H1 (cell line): ENCODE measurements at regions not wholly inside any gene's neighbourhood (a gene's known extent, or its start where the extent isn't known, plus 50 kb on each side); places are given as distances from the start of the nearest gene placed in this dataset.

Source experiments
- CTCF ChIA-PET: fragments of 300-600 bp; sonication (Branson Sonifier 250); formaldehyde crosslinking; loops from one replicate; lab custom pipeline; 2021; ENCODE audit not compliant: partially characterized antibody; lab: Charles Lee
- POLR2A ChIA-PET: fragments of 300-600 bp; sonication (Branson Sonifier 250); formaldehyde crosslinking; loops from one replicate; lab custom pipeline; 2021; ENCODE audit warnings: inconsistent platforms; ENCODE audit not compliant: partially characterized antibody; lab: Charles Lee
- DNase-seq, 2 experiments: peaks; one replicate each; pipeline versions ENCODE4 v3.0.0 to v3.0.0-alpha.2; 2010 to 2022; ENCODE audit warnings: low spot score in 2 of 2, low read depth in 1 of 2, mixed read lengths in 1 of 2
- FAIRE-seq: peaks from 2 replicates; lab custom pipeline; 2011; peaks lifted over from hg19 to GRCh38; lab: Jason Lieb, UNC
- H2AFZ ChIP-seq: 2 replicates; pipeline ENCODE4 v1.8.1; 2012; ENCODE audit warnings: low read length, inconsistent platforms
- H2AK5ac ChIP-seq: 2 replicates; pipeline ENCODE4 v1.6.1; 2013; ENCODE audit warnings: low read depth, low read length
- H2BK120ac ChIP-seq: replicated peaks from 2 replicates; pipeline ENCODE3; 2013; ENCODE audit warnings: low read depth, low read length, inconsistent platforms
- H2BK12ac ChIP-seq: 2 replicates; pipeline ENCODE4 v1.6.1; 2013; ENCODE audit warnings: low read depth, low read length
- H2BK15ac ChIP-seq: 2 replicates; pipeline ENCODE4 v1.6.1; 2013; ENCODE audit warnings: low read length
- H2BK20ac ChIP-seq: 2 replicates; pipeline ENCODE4 v1.6.1; 2013; ENCODE audit warnings: low read length
- H2BK5ac ChIP-seq: 2 replicates; pipeline ENCODE4 v1.6.1; 2013; ENCODE audit warnings: low read depth, low read length
- H3K14ac ChIP-seq: 2 replicates; pipeline ENCODE4 v1.6.1; 2013; ENCODE audit warnings: inconsistent platforms; ENCODE audit not compliant: insufficient read length
- H3K18ac ChIP-seq: 2 replicates; pipeline ENCODE4 v1.6.1; 2013; ENCODE audit warnings: low read length; ENCODE audit errors: extremely low read depth
- H3K23ac ChIP-seq: 2 replicates; pipeline ENCODE4 v1.6.1; 2013; ENCODE audit warnings: inconsistent platforms; ENCODE audit not compliant: insufficient read length
- H3K23me2 ChIP-seq: 2 replicates; pipeline ENCODE4 v1.6.1; 2013; ENCODE audit warnings: low read depth, low read length
- H3K27ac ChIP-seq: 2 replicates; pipeline ENCODE4 v1.6.1; 2011; ENCODE audit warnings: low read depth, low read length, inconsistent platforms
- H3K27me3 ChIP-seq, 4 experiments: replicated peaks in 1 of 4; 1 replicate in 1 of 4; 2 replicates in 3 of 4; pipeline versions ENCODE4 v1.6.1 to v1.8.1; 2011 to 2013; ENCODE audit warnings: low read length in 3 of 4, mild to moderate bottlenecking in 3 of 4, inconsistent platforms in 2 of 4, mixed read lengths in 2 of 4, moderate library complexity in 1 of 4; ENCODE audit not compliant: control insufficient read depth in 3 of 4, insufficient read depth in 3 of 4; ENCODE audit errors: extremely low read depth in 1 of 4
- H3K36me3 ChIP-seq, 4 experiments: 2 replicates each; pipeline versions ENCODE4 v1.6.1 to v1.8.1; 2011 to 2013; ENCODE audit warnings: mild to moderate bottlenecking in 4 of 4, low read length in 3 of 4, moderate library complexity in 2 of 4, control low read depth in 1 of 4, inconsistent platforms in 1 of 4; ENCODE audit not compliant: insufficient read depth in 4 of 4, control insufficient read depth in 2 of 4
- H3K4ac ChIP-seq: replicated peaks from 2 replicates; pipeline ENCODE3; 2013; ENCODE audit warnings: low read length, low read depth, mixed read lengths, inconsistent platforms; ENCODE audit not compliant: insufficient read length
- H3K4me1 ChIP-seq, 4 experiments: replicated peaks in 1 of 4; 1 replicate in 1 of 4; 2 replicates in 3 of 4; pipeline versions ENCODE4 v1.6.1 to v1.8.1; 2011 to 2013; ENCODE audit warnings: low read length in 3 of 4, inconsistent platforms in 2 of 4, mixed read lengths in 1 of 4; ENCODE audit not compliant: insufficient read depth in 4 of 4, control insufficient read depth in 3 of 4
- H3K4me2 ChIP-seq, 2 experiments: 2 replicates each; pipeline versions ENCODE4 v1.6.1 to v1.8.1; 2011 to 2013; ENCODE audit warnings: low read depth in 2 of 2, low read length in 2 of 2, control low read depth in 1 of 2, inconsistent platforms in 1 of 2, mild to moderate bottlenecking in 1 of 2; ENCODE audit not compliant: insufficient read depth in 1 of 2
- H3K4me3 ChIP-seq, 4 experiments: fragments of 200-600, 300-600 bp in 1 of 4; sonication (generic), shearing (Covaris generic), sonication (Bioruptor Twin) in 1 of 4; 2 replicates each; pipeline versions ENCODE4 v1.5.1 to v1.8.1; 2011 to 2016; ENCODE audit warnings: low read length in 4 of 4, low read depth in 3 of 4, control low read depth in 2 of 4, inconsistent platforms in 2 of 4, mild to moderate bottlenecking in 2 of 4, mixed read lengths in 1 of 4, moderate library complexity in 1 of 4; ENCODE audit not compliant: insufficient read depth in 2 of 4; ENCODE audit errors: extremely low read depth in 1 of 4
- H3K56ac ChIP-seq: replicated peaks from 2 replicates; pipeline ENCODE3; 2013; ENCODE audit warnings: low read depth, mild to moderate bottlenecking, mixed read lengths, low read length, inconsistent platforms; ENCODE audit not compliant: insufficient read length
- H3K79me1 ChIP-seq: 2 replicates; pipeline ENCODE4 v1.6.1; 2013; ENCODE audit warnings: low read depth, low read length, control low read depth
- H3K79me2 ChIP-seq, 2 experiments: 2 replicates each; pipeline versions ENCODE4 v1.6.1 to v1.8.1; 2012 to 2013; ENCODE audit warnings: low read length in 2 of 2, mild to moderate bottlenecking in 2 of 2, inconsistent platforms in 1 of 2; ENCODE audit not compliant: insufficient read depth in 2 of 2, control insufficient read depth in 1 of 2
- H3K9ac ChIP-seq, 4 experiments: replicated peaks in 1 of 4; 1 replicate in 1 of 4; 2 replicates in 3 of 4; pipeline versions ENCODE4 v1.6.1 to v1.8.1; 2011 to 2013; ENCODE audit warnings: low read depth in 3 of 4, low read length in 3 of 4, control low read depth in 2 of 4, mild to moderate bottlenecking in 2 of 4, moderate library complexity in 2 of 4, inconsistent platforms in 1 of 4; ENCODE audit errors: extremely low read depth in 1 of 4
- H3K9me3 ChIP-seq, 2 experiments: 2 replicates each; pipeline versions ENCODE4 v1.6.1 to v1.8.1; 2012 to 2013; ENCODE audit warnings: mild to moderate bottlenecking in 2 of 2, moderate library complexity in 2 of 2, control low read depth in 1 of 2, inconsistent platforms in 1 of 2, low read depth in 1 of 2, low read length in 1 of 2, mixed read lengths in 1 of 2; ENCODE audit not compliant: insufficient read depth in 2 of 2
- H4K20me1 ChIP-seq, 2 experiments: replicated peaks in 1 of 2; 2 replicates each; pipeline versions ENCODE3 to v1.8.1; 2011 to 2013; ENCODE audit warnings: inconsistent platforms in 2 of 2, low read length in 2 of 2, mild to moderate bottlenecking in 1 of 2; ENCODE audit not compliant: insufficient read depth in 2 of 2, control insufficient read depth in 1 of 2
- H4K5ac ChIP-seq: 2 replicates; pipeline ENCODE4 v1.6.1; 2013; ENCODE audit warnings: low read length, low read depth, mixed read lengths, inconsistent platforms; ENCODE audit not compliant: insufficient read length
- H4K8ac ChIP-seq: 2 replicates; pipeline ENCODE4 v1.8.0; 2013; ENCODE audit warnings: mild to moderate bottlenecking, moderate library complexity, low read length, inconsistent platforms; ENCODE audit not compliant: insufficient read depth; ENCODE audit errors: extremely low read depth
- H4K91ac ChIP-seq: replicated peaks from 2 replicates; pipeline ENCODE3; 2013; ENCODE audit warnings: low read length, mixed read lengths, inconsistent platforms; ENCODE audit not compliant: insufficient read length
- CBX8 ChIP-seq: fragments of 300-800, 300-1000 bp; sonication (generic); IDR thresholded peaks from 2 replicates; pipeline ENCODE4 v1.7.1; 2016; ENCODE audit warnings: low read depth, low read length, borderline replicate concordance
- JUND ChIP-seq: IDR thresholded peaks from 2 replicates; pipeline ENCODE4 v1.6.1; 2011; ENCODE audit warnings: mild to moderate bottlenecking, improper control_type of control experiment, low read length
- POLR2A ChIP-seq, 2 experiments: IDR thresholded peaks; 1 replicate in 1 of 2; 2 replicates in 1 of 2; pipeline ENCODE4 v1.6.1; 2011; ENCODE audit warnings: low read depth in 2 of 2, low read length in 2 of 2, mild to moderate bottlenecking in 2 of 2; ENCODE audit errors: control extremely low read depth in 1 of 2
- RFX5 ChIP-seq: IDR thresholded peaks from 2 replicates; pipeline ENCODE4 v1.6.1; 2011; ENCODE audit warnings: low read depth, low read length, improper control_type of control experiment, borderline replicate concordance
- SP2 ChIP-seq: IDR thresholded peaks from 2 replicates; pipeline ENCODE4 v1.6.1; 2012; ENCODE audit warnings: mild to moderate bottlenecking, low read length, inconsistent platforms
- SRF ChIP-seq: IDR thresholded peaks from 2 replicates; pipeline ENCODE4 v1.6.1; 2011; ENCODE audit warnings: mild to moderate bottlenecking, low read depth, low read length, moderate library complexity
- WGBS, 2 experiments: shearing (Covaris generic) in 1 of 2; methylation state at CpG; one replicate each; pipeline versions ENCODE4 v1.1.6 to v1.1.7; 2013 to 2015; ENCODE audit warnings: low lambda C conversion rate in 2 of 2, mixed read lengths in 2 of 2, inconsistent platforms in 1 of 2, low coverage in 1 of 2, missing lambda C conversion rate in 1 of 2; ENCODE audit not compliant: insufficient replicate concordance in 2 of 2, insufficient coverage in 1 of 2, insufficient read length in 1 of 2; ENCODE audit errors: extremely low coverage in 1 of 2, missing lambda C conversion rate in 1 of 2; 5-methylcytosine and 5-hydroxymethylcytosine counted together
- TF ChIP-seq, protein P1 (sequence below): IDR thresholded peaks from 2 replicates; pipeline ENCODE4 v1.6.1; 2011; ENCODE audit warnings: low read depth, mild to moderate bottlenecking, low read length; ENCODE audit not compliant: insufficient read depth

DNA sequence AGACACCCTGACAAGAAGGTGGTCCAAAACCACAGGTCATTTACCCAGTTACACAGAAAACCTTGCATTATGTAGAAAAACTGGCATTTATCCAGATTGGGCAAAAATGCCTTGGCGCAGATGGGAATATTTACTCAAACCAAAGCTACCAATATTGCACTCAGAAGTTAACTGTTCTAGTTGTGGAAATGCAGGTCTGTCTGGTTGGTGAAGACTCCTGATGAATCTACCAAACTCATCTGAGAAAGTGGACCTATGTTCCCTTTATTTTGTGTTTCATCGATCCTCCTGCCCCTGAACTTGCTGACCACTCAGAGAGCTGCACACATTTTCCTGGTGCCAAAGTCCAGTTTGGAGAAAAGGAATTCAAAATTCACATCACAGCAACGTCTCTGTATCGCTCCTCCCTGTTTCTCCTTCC is 85.2 kb upstream of the ALDH1A1 start:
- TF ChIP-seq RFX5, result no peak
- no peak for TF ChIP-seq SP2
- no peak for TF ChIP-seq JUND
- no peak for TF ChIP-seq SRF
- no peak for TF ChIP-seq POLR2A (IDR thresholded peaks at IDR 0.05; ENCODE audit: control extremely low read depth in 1 of 2, low read depth in 2 of 2, low read length in 2 of 2)
- no peak for TF ChIP-seq CBX8
- TF ChIP-seq, protein P1, sequence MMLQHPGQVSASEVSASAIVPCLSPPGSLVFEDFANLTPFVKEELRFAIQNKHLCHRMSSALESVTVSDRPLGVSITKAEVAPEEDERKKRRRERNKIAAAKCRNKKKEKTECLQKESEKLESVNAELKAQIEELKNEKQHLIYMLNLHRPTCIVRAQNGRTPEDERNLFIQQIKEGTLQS, result no peak
- H2AK5ac ChIP-seq, result no peak overlapping the region
- no peak overlapping the region for H4K8ac ChIP-seq
- no peak overlapping the region; a peak in 1 of 8 replicates for H3K4me3 ChIP-seq
- no peak overlapping the region for H2BK20ac ChIP-seq
- H3K23me2 ChIP-seq, result no peaks in the 10 kb centered on the region
- H2BK12ac ChIP-seq, result no peak overlapping the region
- no peaks in the 10 kb centered on the region for H3K79me2 ChIP-seq
- H4K20me1 ChIP-seq, result no peaks in the 10 kb centered on the region
- H2AFZ ChIP-seq, result peak overlapping the region; percentile 86
- POLR2A ChIA-PET, result interaction anchor here (1.5 kb wide), 1 partner anchor 12 kb away, joined by 5 read pairs; no protein-coding TSS in a partner anchor
- H3K4me1 ChIP-seq, result peaks cover 0 to 2% (median 1%) of the 10 kb centered on the region in 4 experiments; a peak in 1 of 7 replicates
- H4K5ac ChIP-seq, result no peak overlapping the region
- H3K4ac ChIP-seq, result no peak overlapping the region
- no peak overlapping the region for H3K18ac ChIP-seq
- H2BK5ac ChIP-seq, result no peak overlapping the region
- H3K56ac ChIP-seq, result no peak overlapping the region
- H3K27ac ChIP-seq, result no peak overlapping the region
- H3K79me1 ChIP-seq, result no peaks in the 10 kb centered on the region
- no peaks in the 10 kb centered on the region for H3K27me3 ChIP-seq
- 81% methylated on average over 4 of the region's 4 CpGs; no CpG with 5 or more reads in 1 of the 2 experiments for WGBS, 2 experiments
- no peak overlapping the region for H4K91ac ChIP-seq
- no peak overlapping the region for H3K9ac ChIP-seq
- H3K36me3 ChIP-seq, result no peaks in the 10 kb centered on the region
- no peak overlapping the region for H3K14ac ChIP-seq
- CTCF ChIA-PET, result interaction anchor here (0.8 to 3.7 kb wide), 6 partner anchors 12 to 44 kb away, joined by 3 to 17 read pairs (median 3); no protein-coding TSS in a partner anchor
- H2BK120ac ChIP-seq, result no peak overlapping the region
- no peak overlapping the region for H3K4me2 ChIP-seq
- no peak for DNase-seq
- FAIRE-seq, result no peak
- H3K23ac ChIP-seq, result no peak overlapping the region
- no peak overlapping the region for H2BK15ac ChIP-seq
- H3K9me3 ChIP-seq, result no peaks in the 10 kb centered on the region
